ENCODE measurements at regions not wholly inside any gene's neighbourhood (a gene's known extent, or its start where the extent isn't known, plus 50 kb on each side); places are given as distances from the start of the nearest gene placed in this dataset.
"Not testable (repeated sequence)": the region's sequence is repeated elsewhere in the genome, so short reads cannot be mapped to it uniquely, and the experiment has no call there.

DNA sequence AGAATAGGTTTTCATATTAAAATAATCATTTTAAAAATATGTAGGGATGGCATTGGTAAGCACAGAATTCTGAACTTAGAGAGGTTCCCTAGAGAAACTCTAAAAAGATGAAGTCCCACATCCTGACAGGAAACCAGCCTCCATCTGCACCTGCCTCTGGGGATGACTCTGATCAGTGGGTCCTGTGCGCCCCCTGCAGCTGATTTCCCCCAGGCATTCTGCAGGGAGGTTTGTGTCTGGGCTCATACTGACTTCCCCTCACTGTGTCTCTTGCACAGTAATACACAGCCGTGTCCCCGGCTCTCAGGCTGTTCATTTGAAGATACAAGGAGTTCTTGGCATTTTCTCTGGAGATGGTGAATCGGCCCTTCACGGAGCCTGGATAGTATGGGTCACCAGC, 602.9 kb downstream of the TMEM121 start:
- Histone ChIP-seq H3K4me3 (no peak overlapping the region), H3K36me3 (no peaks in the 10 kb centered on the region), H3K27ac (no peak overlapping the region), H3K27me3 (replicated peaks; ENCODE audit: insufficient read depth) (no peaks in the 10 kb centered on the region), H3K4me1 (ENCODE audit: control insufficient read depth in 1 of 2, low read depth in 2 of 2) (no peaks in the 10 kb centered on the region), H3K9me3 (no peaks in the 10 kb centered on the region)
- TF ChIP-seq, protein P1, sequence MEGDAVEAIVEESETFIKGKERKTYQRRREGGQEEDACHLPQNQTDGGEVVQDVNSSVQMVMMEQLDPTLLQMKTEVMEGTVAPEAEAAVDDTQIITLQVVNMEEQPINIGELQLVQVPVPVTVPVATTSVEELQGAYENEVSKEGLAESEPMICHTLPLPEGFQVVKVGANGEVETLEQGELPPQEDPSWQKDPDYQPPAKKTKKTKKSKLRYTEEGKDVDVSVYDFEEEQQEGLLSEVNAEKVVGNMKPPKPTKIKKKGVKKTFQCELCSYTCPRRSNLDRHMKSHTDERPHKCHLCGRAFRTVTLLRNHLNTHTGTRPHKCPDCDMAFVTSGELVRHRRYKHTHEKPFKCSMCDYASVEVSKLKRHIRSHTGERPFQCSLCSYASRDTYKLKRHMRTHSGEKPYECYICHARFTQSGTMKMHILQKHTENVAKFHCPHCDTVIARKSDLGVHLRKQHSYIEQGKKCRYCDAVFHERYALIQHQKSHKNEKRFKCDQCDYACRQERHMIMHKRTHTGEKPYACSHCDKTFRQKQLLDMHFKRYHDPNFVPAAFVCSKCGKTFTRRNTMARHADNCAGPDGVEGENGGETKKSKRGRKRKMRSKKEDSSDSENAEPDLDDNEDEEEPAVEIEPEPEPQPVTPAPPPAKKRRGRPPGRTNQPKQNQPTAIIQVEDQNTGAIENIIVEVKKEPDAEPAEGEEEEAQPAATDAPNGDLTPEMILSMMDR (IDR thresholded peaks at IDR 0.05), result no peak
- DNase-seq (ENCODE audit: low spot score), result no peak
- no peak for ATAC-seq (ENCODE audit: insufficient number of reproducible peaks, low FRiP score, low read depth)

DNA sequence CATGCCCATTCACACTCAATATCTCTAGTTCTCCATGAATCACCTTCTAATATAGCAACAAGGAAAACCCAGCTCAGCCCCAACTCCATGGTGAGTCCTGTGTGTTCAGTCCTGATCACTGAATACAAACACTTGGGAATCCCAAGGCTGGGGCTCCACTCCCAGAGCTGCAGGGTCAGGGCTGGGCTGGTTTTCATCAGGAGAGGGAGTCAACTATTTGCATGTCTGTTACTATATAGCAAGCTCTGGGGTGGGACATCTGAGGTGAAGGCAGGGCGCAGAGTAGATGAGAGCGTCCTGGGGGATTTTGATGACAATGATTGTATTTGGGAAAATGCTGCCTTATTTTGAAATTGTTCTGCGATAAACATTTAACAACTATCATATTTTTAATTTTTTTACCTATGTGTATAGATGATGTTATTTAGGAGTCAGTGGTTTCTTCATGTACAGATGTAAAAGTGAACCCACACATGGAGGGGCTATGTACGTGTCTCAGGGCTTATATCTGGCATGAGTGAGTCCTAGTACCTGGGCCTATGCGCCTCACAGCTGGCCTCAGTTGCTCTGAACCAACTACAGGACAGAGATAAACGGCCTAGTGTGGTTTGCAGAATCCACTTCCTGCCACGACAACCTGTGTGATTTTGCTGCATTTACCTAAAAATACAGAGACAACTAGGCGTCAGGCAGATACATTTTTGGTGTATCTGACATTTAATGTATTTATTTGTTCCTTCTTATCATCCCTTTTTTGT, 603.7 kb downstream of the TMEM121 start:
- not testable (repeated sequence) for DNase-seq (ENCODE audit: low spot score); H3K4me3 ChIP-seq; H3K4me1 ChIP-seq (ENCODE audit: control insufficient read depth in 1 of 2, low read depth in 2 of 2); H3K27me3 ChIP-seq (replicated peaks; ENCODE audit: insufficient read depth); H3K36me3 ChIP-seq; H3K9me3 ChIP-seq; H3K27ac ChIP-seq; ATAC-seq (ENCODE audit: insufficient number of reproducible peaks, low FRiP score, low read depth)

DNA sequence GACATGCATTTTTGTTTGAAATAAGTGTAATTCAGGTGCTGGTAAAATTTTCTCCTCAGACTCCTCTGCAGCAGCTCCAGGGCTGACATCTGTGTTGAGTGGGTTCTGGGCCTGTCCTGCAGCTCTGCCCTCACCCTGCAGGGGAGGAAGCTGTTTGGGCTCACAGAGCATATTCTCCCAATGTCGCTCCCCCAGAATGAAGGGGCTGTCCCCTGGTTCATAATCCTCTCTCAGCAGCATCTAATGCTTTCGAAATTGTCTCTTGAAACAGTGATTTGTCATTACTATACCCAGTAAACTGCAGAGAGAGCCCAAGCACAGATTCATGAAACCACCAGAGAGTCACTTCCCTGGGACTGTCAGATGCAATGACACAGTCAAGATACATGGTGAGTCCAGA, 606.7 kb downstream of the TMEM121 start:
- not testable (repeated sequence) for H3K4me3 ChIP-seq; DNase-seq (ENCODE audit: low spot score); H3K36me3 ChIP-seq; H3K27ac ChIP-seq; H3K9me3 ChIP-seq; H3K4me1 ChIP-seq (ENCODE audit: control insufficient read depth in 1 of 2, low read depth in 2 of 2); H3K27me3 ChIP-seq (replicated peaks; ENCODE audit: insufficient read depth); ATAC-seq (ENCODE audit: insufficient number of reproducible peaks, low FRiP score, low read depth)

DNA sequence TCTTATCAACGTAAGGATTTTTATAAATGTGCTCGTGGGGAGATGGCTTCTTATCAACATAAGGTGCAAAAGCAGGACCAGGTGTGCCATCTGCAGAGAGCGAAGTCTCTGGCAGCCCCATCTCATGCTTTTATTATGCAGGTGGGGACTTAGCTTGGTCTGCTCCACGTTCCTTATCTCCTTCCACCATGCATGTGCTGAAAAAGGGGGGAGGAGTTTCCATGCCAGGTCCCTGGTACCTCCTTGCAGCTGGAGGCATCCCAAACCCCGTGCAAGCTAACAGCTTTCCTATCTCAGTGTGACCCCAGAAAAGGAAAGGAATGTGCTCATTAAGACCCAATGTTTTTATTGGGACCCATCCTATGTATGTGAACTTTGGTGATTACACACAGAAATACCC, 608.5 kb downstream of the TMEM121 start:
- Histone ChIP-seq H3K27ac (no peak overlapping the region), H3K4me3 (no peak overlapping the region), H3K4me1 (ENCODE audit: control insufficient read depth in 1 of 2, low read depth in 2 of 2) (no peaks in the 10 kb centered on the region), H3K36me3 (no peaks in the 10 kb centered on the region), H3K9me3 (no peaks in the 10 kb centered on the region), H3K27me3 (replicated peaks; ENCODE audit: insufficient read depth) (no peaks in the 10 kb centered on the region)
- ATAC-seq (ENCODE audit: insufficient number of reproducible peaks, low FRiP score, low read depth), result no peak
- TF ChIP-seq, protein P1 (IDR thresholded peaks at IDR 0.05), result no peak
- DNase-seq (ENCODE audit: low spot score), result no peak

DNA sequence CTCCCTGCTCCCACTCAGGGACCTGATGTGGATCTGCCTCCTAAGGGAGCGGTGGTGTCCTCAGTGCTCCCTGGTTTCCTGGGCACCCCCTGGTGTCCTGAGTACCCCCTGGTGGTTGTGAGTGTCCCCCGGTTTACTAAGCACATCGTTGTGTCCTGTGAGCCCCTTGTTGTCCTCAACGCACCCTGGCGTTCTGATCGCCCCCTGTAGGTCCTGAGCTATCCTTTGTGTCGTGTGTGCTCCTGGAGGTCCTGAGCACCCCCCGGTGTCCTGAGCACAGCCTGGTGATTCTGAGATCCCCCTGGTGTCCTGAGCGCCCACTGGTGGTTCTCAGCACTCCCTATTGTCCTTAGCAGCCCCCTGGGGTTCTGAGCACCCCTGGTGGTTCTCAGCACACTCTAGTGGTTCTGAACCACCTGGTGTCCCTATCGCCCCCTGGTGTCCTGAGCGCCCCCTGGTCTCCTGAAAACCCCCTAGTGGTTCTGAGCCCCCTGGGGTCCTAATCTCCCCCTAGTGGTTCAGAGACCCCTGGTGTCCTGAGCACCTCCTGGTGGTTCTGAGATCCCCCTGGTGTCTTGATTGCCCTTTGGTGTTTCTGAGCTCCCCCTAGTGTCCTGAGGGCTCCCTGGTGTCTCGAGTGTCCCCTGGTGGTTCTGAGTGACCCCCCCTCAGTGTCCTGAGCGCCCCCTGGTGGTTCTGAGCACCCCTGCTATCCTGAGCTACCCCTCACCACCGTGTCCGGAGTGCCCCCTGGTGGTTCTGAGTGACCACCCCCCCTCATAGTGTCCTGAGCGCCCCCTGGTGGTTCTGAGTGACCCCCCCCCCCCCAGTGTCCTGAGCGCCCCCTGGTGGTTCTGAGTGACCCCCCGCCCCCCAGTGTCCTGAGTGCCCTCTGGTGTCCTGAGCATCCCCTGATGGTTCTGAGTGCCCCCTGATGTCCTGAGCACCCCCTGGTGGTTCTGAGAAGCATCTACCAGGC, 615.1 kb downstream of the TMEM121 start:
- ATAC-seq (ENCODE audit: insufficient number of reproducible peaks, low FRiP score, low read depth) (no peak), DNase-seq (ENCODE audit: low spot score) (no peak)
- Histone ChIP-seq H3K27ac (no peak overlapping the region), H3K27me3 (replicated peaks; ENCODE audit: insufficient read depth) (no peaks in the 10 kb centered on the region), H3K9me3 (no peaks in the 10 kb centered on the region), H3K4me3 (no peak overlapping the region), H3K4me1 (ENCODE audit: control insufficient read depth in 1 of 2, low read depth in 2 of 2) (no peaks in the 10 kb centered on the region), H3K36me3 (no peaks in the 10 kb centered on the region)
- TF ChIP-seq, protein P1 (IDR thresholded peaks at IDR 0.05), result no peak

DNA sequence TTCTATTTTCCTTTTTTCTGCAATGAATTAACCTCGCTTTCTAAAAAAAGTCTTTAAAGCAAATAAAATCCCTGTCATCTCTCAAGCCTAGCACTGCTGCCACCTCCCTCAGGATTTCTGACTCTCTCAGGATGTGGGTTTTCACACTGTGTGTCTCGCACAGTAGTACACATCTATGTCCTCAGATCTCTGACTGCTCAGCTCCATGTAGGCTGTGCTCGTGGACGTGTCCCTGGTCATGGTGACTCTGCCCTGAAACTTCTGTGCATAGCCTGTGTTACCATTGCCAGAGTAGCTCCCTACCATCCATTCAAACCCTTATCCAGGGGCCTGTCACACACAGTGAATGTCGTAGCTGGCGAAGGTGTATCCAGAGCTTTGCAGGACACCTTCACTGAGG, 619.3 kb downstream of the TMEM121 start:
- H3K27ac ChIP-seq; H3K4me3 ChIP-seq; H3K36me3 ChIP-seq; H3K4me1 ChIP-seq (ENCODE audit: control insufficient read depth in 1 of 2, low read depth in 2 of 2); H3K27me3 ChIP-seq (replicated peaks; ENCODE audit: insufficient read depth); ATAC-seq (ENCODE audit: insufficient number of reproducible peaks, low FRiP score, low read depth); DNase-seq (ENCODE audit: low spot score); H3K9me3 ChIP-seq: not testable (repeated sequence)
